Stimulated activated naive B cell treated with anti-CD40 and anti-IgM and Interleukin-4, amounts not matched to agents 10 μg/mL and 1 μg/mL and 100 μg/mL, for 72 hours (primary cell): ENCODE measurements at regions not wholly inside any gene's neighbourhood (a gene's known extent, or its start where the extent isn't known, plus 50 kb on each side); places are given as distances from the start of the nearest gene placed in this dataset.
"Not testable (repeated sequence)": the region's sequence is repeated elsewhere in the genome, so short reads cannot be mapped to it uniquely, and the experiment has no call there.

Experiments used
- ATAC-seq, 2 donors: fragments of 150-1000 bp; cut with Tn5 transposase; replicated peaks; 2 replicates each; pipeline ENCODE4 v1.10.0; 2021; ENCODE audit warnings: moderate library complexity in 1 of 2
- DNase-seq: peaks from one replicate; pipeline ENCODE4 v3.0.0; 2021
- H3K27ac Mint-ChIP-seq: one replicate; pipeline ENCODE4 v1.8.0; 2022; ENCODE audit warnings: mild to moderate bottlenecking, mixed read lengths
- H3K27me3 Mint-ChIP-seq, 2 donors: one replicate each; pipeline ENCODE4 v1.8.0; 2022; ENCODE audit warnings: mixed read lengths in 2 of 2
- H3K36me3 Mint-ChIP-seq, 2 donors: one replicate each; pipeline ENCODE4 v1.8.0; 2022; ENCODE audit warnings: mixed read lengths in 2 of 2, mild to moderate bottlenecking in 1 of 2
- H3K4me1 Mint-ChIP-seq, 2 donors: one replicate each; pipeline ENCODE4 v1.8.0; 2022; ENCODE audit warnings: mixed read lengths in 2 of 2, mild to moderate bottlenecking in 1 of 2
- H3K4me3 Mint-ChIP-seq, 2 donors: one replicate each; pipeline ENCODE4 v1.8.0; 2022; ENCODE audit warnings: mild to moderate bottlenecking in 2 of 2, mixed read lengths in 2 of 2, moderate library complexity in 1 of 2
- H3K9me3 Mint-ChIP-seq, 2 donors: one replicate each; pipeline ENCODE4 v1.8.0; 2022; ENCODE audit warnings: mixed read lengths in 2 of 2, mild to moderate bottlenecking in 1 of 2

- H3K9me3 Mint-ChIP-seq, DNase-seq, H3K36me3 Mint-ChIP-seq, H3K27me3 Mint-ChIP-seq, H3K27ac Mint-ChIP-seq, H3K4me1 Mint-ChIP-seq, H3K4me3 Mint-ChIP-seq, ATAC-seq: not testable (repeated sequence)
Measured at GRCh38 chrY:13627323-13627722, 76.4 kb upstream of the TMSB4Y start.

DNA sequence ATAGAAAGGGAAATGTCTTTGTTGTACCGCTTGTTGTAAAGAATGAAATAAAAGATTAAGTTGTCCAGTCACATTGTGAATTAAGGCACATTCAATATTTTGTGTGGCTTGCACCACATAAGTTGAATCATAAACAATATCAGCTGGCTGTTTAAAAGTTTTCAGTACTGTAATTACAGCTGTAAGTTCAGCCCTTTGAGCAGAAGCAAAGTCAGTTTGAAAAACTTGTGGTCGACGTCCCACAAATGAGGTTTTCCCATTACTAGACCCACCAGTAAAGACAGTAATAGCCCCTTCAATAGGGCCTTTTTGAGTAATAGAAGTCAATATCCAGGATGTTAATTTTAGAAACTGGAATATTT is 87.8 kb upstream of the TMSB4Y start:
- no peaks in the 10 kb centered on the region for H3K4me1 Mint-ChIP-seq
- ATAC-seq = no peak
- H3K27me3 Mint-ChIP-seq = no peaks in the 10 kb centered on the region
- H3K9me3 Mint-ChIP-seq = no peaks in the 10 kb centered on the region
- H3K27ac Mint-ChIP-seq = no peak overlapping the region
- no peak for DNase-seq
- no peaks in the 10 kb centered on the region for H3K36me3 Mint-ChIP-seq
- H3K4me3 Mint-ChIP-seq = no peak overlapping the region

DNA sequence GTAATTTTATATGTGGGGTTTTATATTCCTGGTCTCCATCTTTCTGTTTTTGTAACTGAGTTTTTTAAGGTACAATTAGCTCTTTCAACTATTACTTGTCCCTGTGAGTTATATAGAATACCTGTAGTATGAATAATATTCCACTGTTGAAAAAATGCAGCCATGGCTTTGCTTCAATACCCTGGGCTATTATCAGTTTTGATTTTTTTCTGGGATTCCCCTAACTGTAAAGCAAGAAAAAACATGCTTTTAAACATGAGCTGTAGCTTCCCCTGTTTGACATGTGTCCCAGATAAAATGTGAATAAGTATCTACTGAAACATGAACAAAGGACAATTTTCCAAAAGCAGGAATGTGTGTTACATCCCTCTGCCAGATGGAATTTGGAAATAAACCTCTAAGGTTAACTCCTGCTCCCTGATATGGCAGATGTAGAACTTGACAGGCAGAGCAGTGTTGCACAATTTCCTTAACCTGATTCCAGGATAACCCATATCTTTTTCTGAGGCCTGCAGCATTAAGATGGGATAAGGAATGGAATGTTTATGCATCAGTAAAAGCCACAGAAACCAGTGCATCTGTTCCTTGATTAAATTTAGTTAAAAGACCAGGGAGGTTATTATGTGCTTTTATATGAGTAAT is 88.3 kb upstream of the TMSB4Y start:
- no peak overlapping the region for H3K4me3 Mint-ChIP-seq
- DNase-seq = no peak
- no peaks in the 10 kb centered on the region for H3K27me3 Mint-ChIP-seq
- no peak overlapping the region for H3K27ac Mint-ChIP-seq
- ATAC-seq = no peak
- H3K9me3 Mint-ChIP-seq = no peaks in the 10 kb centered on the region
- H3K4me1 Mint-ChIP-seq = no peaks in the 10 kb centered on the region
- H3K36me3 Mint-ChIP-seq = no peaks in the 10 kb centered on the region

DNA sequence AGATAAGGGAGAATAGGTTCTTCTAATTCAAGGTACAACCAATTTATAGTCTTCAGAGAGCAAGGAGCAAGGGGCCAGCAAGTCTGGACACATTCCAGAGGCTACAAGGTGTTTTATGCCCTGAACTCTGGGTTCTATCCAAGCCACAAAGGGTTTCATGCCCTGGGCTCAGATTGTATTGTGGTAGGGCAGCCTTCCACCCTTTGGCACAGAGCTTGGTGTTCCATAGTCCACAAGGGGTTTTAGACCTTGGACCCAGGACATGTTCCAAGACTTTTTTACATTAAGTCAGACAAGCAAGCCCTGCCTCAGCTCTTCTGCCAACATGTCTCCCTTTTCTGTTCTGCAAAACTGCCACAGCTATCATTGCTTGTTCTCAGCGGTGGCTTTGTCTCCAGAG is 90.8 kb upstream of the TMSB4Y start:
- no peaks in the 10 kb centered on the region for H3K4me1 Mint-ChIP-seq
- ATAC-seq = no peak
- DNase-seq = no peak
- H3K36me3 Mint-ChIP-seq = no peaks in the 10 kb centered on the region
- H3K9me3 Mint-ChIP-seq = peaks cover 0 to 3% of the 10 kb centered on the region in 2 donors
- H3K27me3 Mint-ChIP-seq = no peaks in the 10 kb centered on the region
- H3K27ac Mint-ChIP-seq = no peak overlapping the region
- no peak overlapping the region for H3K4me3 Mint-ChIP-seq

- no peaks in the 10 kb centered on the region for H3K27me3 Mint-ChIP-seq
- no peak for ATAC-seq
- no peaks in the 10 kb centered on the region for H3K4me1 Mint-ChIP-seq
- H3K36me3 Mint-ChIP-seq = no peaks in the 10 kb centered on the region
- H3K27ac Mint-ChIP-seq = no peak overlapping the region
- H3K4me3 Mint-ChIP-seq = no peak overlapping the region
- no peak for DNase-seq
- peaks cover 0 to 3% of the 10 kb centered on the region in 2 donors for H3K9me3 Mint-ChIP-seq
Measured at GRCh38 chrY:13611965-13612364, 91.7 kb upstream of the TMSB4Y start.

DNA sequence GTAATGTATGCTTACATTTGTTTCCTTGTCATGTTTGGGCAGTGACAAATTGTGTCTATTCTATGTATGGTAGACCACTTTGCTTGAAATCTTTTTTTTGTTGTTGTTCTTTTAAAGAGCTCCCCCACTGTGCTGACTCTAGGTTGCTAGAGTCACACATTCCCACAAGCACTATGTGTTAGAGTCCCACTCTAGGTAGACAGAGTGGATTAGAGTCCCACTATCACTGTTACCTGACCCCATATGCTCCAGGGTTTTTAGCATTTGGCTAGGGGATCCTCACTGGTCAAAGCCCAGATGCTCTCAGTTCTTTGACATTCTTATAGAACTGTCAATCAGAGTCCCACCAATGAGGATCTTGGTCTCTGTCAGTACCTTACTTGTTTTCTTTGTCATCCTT is 111.2 kb upstream of the TMSB4Y start:
- no peak overlapping the region for H3K27ac Mint-ChIP-seq
- H3K36me3 Mint-ChIP-seq = no peaks in the 10 kb centered on the region
- H3K4me1 Mint-ChIP-seq = no peaks in the 10 kb centered on the region
- DNase-seq = no peak
- H3K9me3 Mint-ChIP-seq = no peaks in the 10 kb centered on the region
- no peak overlapping the region for H3K4me3 Mint-ChIP-seq
- no peak for ATAC-seq
- H3K27me3 Mint-ChIP-seq = no peaks in the 10 kb centered on the region

- H3K9me3 Mint-ChIP-seq, DNase-seq, ATAC-seq, H3K4me1 Mint-ChIP-seq, H3K27me3 Mint-ChIP-seq, H3K27ac Mint-ChIP-seq, H3K4me3 Mint-ChIP-seq, H3K36me3 Mint-ChIP-seq: not testable (repeated sequence)
Measured at GRCh38 chrY:13570931-13571330, 91.1 kb upstream of the UTY start.

- Mint-ChIP-seq H3K4me3 (no peak overlapping the region), H3K9me3 (no peaks in the 10 kb centered on the region), H3K4me1 (no peaks in the 10 kb centered on the region), H3K36me3 (no peaks in the 10 kb centered on the region), H3K27me3 (no peaks in the 10 kb centered on the region), H3K27ac (no peak overlapping the region)
- ATAC-seq (no peak), DNase-seq (no peak)
Measured at GRCh38 chrY:13567186-13567585, 87.4 kb upstream of the UTY start.

DNA sequence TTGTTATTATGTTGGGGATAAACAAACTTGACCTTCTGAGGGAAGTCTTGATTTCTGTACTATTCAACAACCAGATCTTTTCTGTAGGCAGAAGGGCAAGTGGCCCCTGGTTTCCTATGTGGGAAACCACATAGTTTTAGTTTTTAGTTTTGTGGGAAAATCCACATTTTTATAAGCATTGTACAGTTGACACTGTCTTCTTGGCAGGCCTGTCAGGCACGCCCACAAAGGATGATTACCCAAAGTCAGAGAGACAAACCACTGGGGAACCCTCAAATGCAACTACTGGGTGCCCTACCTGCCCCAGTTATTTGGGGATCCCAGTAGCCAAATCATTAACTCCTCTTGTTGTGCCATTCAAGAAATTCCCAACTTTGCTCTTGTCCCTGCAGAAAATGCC is 75.1 kb upstream of the UTY start:
- Mint-ChIP-seq H3K27me3 (no peaks in the 10 kb centered on the region), H3K9me3 (peaks cover 0 to 1% of the 10 kb centered on the region in 2 donors), H3K4me3 (no peak overlapping the region), H3K36me3 (no peaks in the 10 kb centered on the region), H3K4me1 (no peaks in the 10 kb centered on the region), H3K27ac (no peak overlapping the region)
- ATAC-seq (no peak), DNase-seq (no peak)

- no peak for DNase-seq
- H3K9me3 Mint-ChIP-seq = peaks cover 0 to 1% of the 10 kb centered on the region in 2 donors
- H3K4me3 Mint-ChIP-seq = no peak overlapping the region
- no peaks in the 10 kb centered on the region for H3K27me3 Mint-ChIP-seq
- no peak for ATAC-seq
- no peaks in the 10 kb centered on the region for H3K36me3 Mint-ChIP-seq
- no peak overlapping the region for H3K27ac Mint-ChIP-seq
- H3K4me1 Mint-ChIP-seq = no peaks in the 10 kb centered on the region
Measured at GRCh38 chrY:13552393-13553116, 72.7 kb upstream of the UTY start.

DNA sequence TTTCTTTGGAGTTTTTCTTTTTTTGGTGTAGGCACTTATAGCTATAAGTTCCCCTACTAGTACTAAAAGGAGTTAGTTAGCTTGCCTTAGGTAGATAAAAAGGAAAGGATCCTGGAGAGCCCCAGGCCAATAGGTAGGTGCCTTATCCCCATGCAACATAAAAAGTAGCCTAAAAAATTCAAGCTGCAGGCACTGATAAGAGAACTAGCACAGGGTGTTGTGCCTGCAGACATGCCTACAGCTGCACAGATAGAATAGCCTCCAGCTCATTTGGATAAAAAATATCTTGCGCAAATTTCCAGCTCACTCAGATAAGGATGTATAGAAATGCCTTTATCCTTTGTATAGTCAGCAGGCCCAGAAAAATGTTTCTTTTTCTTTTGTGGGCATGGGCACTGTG is 71.4 kb upstream of the UTY start:
- no peak for DNase-seq
- peaks cover 0 to 1% of the 10 kb centered on the region in 2 donors for H3K9me3 Mint-ChIP-seq
- no peaks in the 10 kb centered on the region for H3K27me3 Mint-ChIP-seq
- ATAC-seq = no peak
- no peak overlapping the region for H3K27ac Mint-ChIP-seq
- H3K4me3 Mint-ChIP-seq = no peak overlapping the region
- no peaks in the 10 kb centered on the region for H3K4me1 Mint-ChIP-seq
- H3K36me3 Mint-ChIP-seq = no peaks in the 10 kb centered on the region

DNA sequence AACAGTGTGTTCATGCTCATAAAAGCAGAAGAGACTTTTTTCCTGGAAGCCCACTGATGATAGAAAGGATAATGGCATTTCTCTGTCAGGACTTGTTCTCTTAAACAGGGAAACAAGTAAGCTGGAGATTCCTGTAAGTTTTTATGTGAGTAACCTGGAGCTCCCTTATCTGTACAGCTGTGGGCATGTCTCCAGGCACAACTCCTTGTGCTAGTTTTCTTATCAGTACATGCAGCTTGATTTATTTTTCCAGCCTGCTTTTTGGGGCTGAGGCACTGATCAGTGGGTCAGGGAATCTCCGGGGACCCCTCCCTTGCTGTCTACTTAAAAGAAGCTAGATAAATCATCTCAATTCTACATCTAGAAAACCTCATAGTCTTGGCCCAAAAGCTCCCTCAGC is 64.7 kb upstream of the UTY start:
- DNase-seq = no peak
- Mint-ChIP-seq H3K36me3 (peaks cover 0 to 2% of the 10 kb centered on the region in 2 donors), H3K27ac (no peak overlapping the region), H3K4me3 (no peak overlapping the region), H3K27me3 (no peaks in the 10 kb centered on the region), H3K4me1 (no peaks in the 10 kb centered on the region), H3K9me3 (peaks cover 0 to 5% of the 10 kb centered on the region in 2 donors)
- no peak for ATAC-seq

DNA sequence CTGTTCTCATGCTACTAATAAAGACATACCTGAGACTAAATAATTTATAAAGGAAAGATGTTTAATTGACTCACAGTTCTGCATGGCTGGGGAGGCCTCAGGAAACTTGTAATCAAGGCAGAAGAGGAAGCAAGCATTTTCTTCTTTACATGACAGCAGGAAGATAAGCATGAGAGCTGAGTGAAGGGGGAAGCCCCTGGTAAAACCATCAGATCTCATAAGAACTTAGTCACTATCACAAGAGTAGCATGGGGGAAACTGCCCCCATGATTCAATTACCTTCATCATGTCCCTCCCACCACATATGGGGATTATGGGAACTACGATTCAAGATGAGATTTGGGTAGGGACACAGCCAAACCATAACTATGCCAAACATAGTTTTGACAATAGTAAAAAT is 58.1 kb upstream of the UTY start:
- H3K9me3 Mint-ChIP-seq = peaks cover 0 to 3% of the 10 kb centered on the region in 2 donors
- peak in 1 of 2 donors; percentile 72 for ATAC-seq
- H3K4me3 Mint-ChIP-seq = no peak overlapping the region
- H3K36me3 Mint-ChIP-seq = peaks cover 0 to 2% of the 10 kb centered on the region in 2 donors
- H3K4me1 Mint-ChIP-seq = no peaks in the 10 kb centered on the region
- no peak overlapping the region for H3K27ac Mint-ChIP-seq
- peaks cover 0 to 7% of the 10 kb centered on the region in 2 donors for H3K27me3 Mint-ChIP-seq
- DNase-seq = no peak
